IMR-90 (cell line): ENCODE measurements at regions not wholly inside any gene's neighbourhood (a gene's known extent, or its start where the extent isn't known, plus 50 kb on each side); places are given as distances from the start of the nearest gene placed in this dataset.

Experiments
- CEBPB ChIP-seq: IDR thresholded peaks from 2 replicates; pipeline ENCODE4 v1.6.1; 2012; ENCODE audit warnings: low read depth, low read length, improper control_type of control experiment
- CHD1 ChIP-seq: IDR thresholded peaks from 2 replicates; pipeline ENCODE4 v1.6.1; 2012; ENCODE audit warnings: low read depth, low read length, improper control_type of control experiment
- CTCF ChIP-seq: conservative IDR thresholded peaks from 2 replicates; pipeline ENCODE4 v1.5.1; 2012; ENCODE audit warnings: mild to moderate bottlenecking, low read depth, low read length, improper control_type of control experiment
- FOS ChIP-seq: fragments of 150-350 bp; IDR thresholded peaks from 2 replicates; pipeline ENCODE4 v1.6.1; 2016; ENCODE audit warnings: low read depth, low read length
- MAFK ChIP-seq: IDR thresholded peaks from 2 replicates; pipeline ENCODE4 v1.6.1; 2012; ENCODE audit warnings: low read depth, low read length, improper control_type of control experiment
- MXI1 ChIP-seq: IDR thresholded peaks from 2 replicates; pipeline ENCODE4 v1.6.1; 2012; ENCODE audit warnings: low read depth, mild to moderate bottlenecking, low read length, moderate library complexity, borderline replicate concordance
- NFE2L2 ChIP-seq: fragments of 150-350 bp; IDR thresholded peaks from 2 replicates; pipeline ENCODE4 v1.6.1; 2016; ENCODE audit warnings: low read depth, mild to moderate bottlenecking, low read length
- POLR2A ChIP-seq: IDR thresholded peaks from 2 replicates; pipeline ENCODE4 v1.6.1; 2012; ENCODE audit warnings: mild to moderate bottlenecking, low read depth, low read length
- RAD21 ChIP-seq: IDR thresholded peaks from 2 replicates; pipeline ENCODE4 v1.6.1; 2012; ENCODE audit warnings: low read length, improper control_type of control experiment
- RCOR1 ChIP-seq: IDR thresholded peaks from 2 replicates; pipeline ENCODE4 v1.6.1; 2012; ENCODE audit warnings: mild to moderate bottlenecking, low read length, improper control_type of control experiment; ENCODE audit not compliant: insufficient replicate concordance
- SMC3 ChIP-seq: fragments of 150-350 bp; IDR thresholded peaks from 2 replicates; pipeline ENCODE4 v1.6.1; 2016; ENCODE audit warnings: low read depth, mild to moderate bottlenecking, antibody characterized with exemption, low read length, moderate library complexity
- USF2 ChIP-seq: fragments of 150-350 bp; IDR thresholded peaks from 2 replicates; pipeline ENCODE4 v1.6.1; 2017; ENCODE audit warnings: mild to moderate bottlenecking, antibody characterized with exemption, low read length, low read depth

- no peak for TF ChIP-seq CEBPB
- TF ChIP-seq NFE2L2: no peak
- TF ChIP-seq CTCF: no peak
- no peak for TF ChIP-seq POLR2A
- no peak for TF ChIP-seq RCOR1
- TF ChIP-seq FOS: no peak
- no peak for TF ChIP-seq USF2
- no peak for TF ChIP-seq MAFK
- TF ChIP-seq RAD21: no peak
- no peak for TF ChIP-seq MXI1
- no peak for TF ChIP-seq CHD1
- TF ChIP-seq SMC3: no peak
Observed at GRCh38 chr21:41681348-41681801, 85.5 kb downstream of the RIPK4 start.
